Activated naive CD8-positive, alpha-beta T cell treated with anti-CD3 and anti-CD28 coated beads, Interleukin-2, amount 10 ng/mL, durations not matched to agents 7 days and 5 days (primary cell): ENCODE measurements at regions not wholly inside any gene's neighbourhood (a gene's known extent, or its start where the extent isn't known, plus 50 kb on each side); places are given as distances from the start of the nearest gene placed in this dataset.

Experiments
- ATAC-seq: fragments of 150-1000 bp; cut with Tn5 transposase; one replicate; pipeline ENCODE4 v1.10.0; 2021; ENCODE audit warnings: low read depth, moderate library complexity
- POLR2A ChIA-PET: fragments of 350-600 bp; sonication (Branson Sonifier 250); formaldehyde crosslinking; loops from one replicate; lab custom pipeline; 2021; ENCODE audit warnings: antibody characterized with exemption; lab: Charles Lee
- DNase-seq: peaks from one replicate; pipeline ENCODE4 v3.0.0; 2021
- H3K27ac Mint-ChIP-seq: one replicate; pipeline ENCODE4 v1.8.0; 2022; ENCODE audit warnings: mild to moderate bottlenecking, mixed read lengths
- H3K27me3 Mint-ChIP-seq: one replicate; pipeline ENCODE4 v1.8.0; 2022; ENCODE audit warnings: mild to moderate bottlenecking, moderate library complexity, mixed read lengths
- H3K36me3 Mint-ChIP-seq: one replicate; pipeline ENCODE4 v1.8.0; 2021; ENCODE audit warnings: mild to moderate bottlenecking, mixed read lengths
- H3K4me1 Mint-ChIP-seq: one replicate; pipeline ENCODE4 v1.8.0; 2021; ENCODE audit warnings: mixed read lengths
- H3K4me3 Mint-ChIP-seq: one replicate; pipeline ENCODE4 v1.8.0; 2022; ENCODE audit warnings: mild to moderate bottlenecking, moderate library complexity, mixed read lengths
- H3K9me3 Mint-ChIP-seq: one replicate; pipeline ENCODE4 v1.8.0; 2021; ENCODE audit warnings: mixed read lengths

DNA sequence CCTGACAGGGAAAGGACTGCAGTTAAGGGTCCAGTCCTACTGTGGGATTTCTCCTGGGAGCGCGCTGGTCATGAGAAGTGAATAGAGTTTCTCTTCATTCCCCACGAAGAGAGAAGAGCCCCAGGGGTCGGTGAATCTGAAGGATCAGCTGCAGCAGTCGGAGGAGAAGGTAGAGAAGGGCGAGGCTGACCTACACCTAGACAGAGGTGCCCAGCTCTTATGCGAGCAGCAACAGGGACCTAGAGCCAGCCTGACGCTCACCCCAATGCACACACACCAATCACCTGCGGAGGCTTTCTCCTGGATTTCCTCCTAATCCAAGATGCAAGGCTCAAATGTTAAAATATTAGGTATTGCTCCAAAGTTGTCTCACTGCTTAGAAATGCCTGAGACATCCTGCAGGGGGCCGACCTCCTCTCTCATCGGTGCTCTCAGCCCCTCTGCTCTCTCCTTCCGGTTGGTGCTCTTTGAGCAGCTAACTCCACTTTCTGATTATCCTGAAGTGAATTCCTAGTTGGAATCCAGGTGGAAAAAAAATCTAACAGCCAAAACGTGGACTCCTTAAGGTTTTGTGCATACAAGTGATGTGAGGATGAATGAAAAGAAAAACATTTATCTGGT, 176.4 kb downstream of the AHR start:
- Mint-ChIP-seq H3K4me3 (no peak overlapping the region), H3K36me3 (no peaks in the 10 kb centered on the region), H3K9me3 (no peaks in the 10 kb centered on the region), H3K4me1 (no peaks in the 10 kb centered on the region), H3K27ac (no peak overlapping the region), H3K27me3 (peaks cover 8% of the 10 kb centered on the region)
- ATAC-seq (no peak), DNase-seq (no peak)
- POLR2A ChIA-PET: no interaction called here

DNA sequence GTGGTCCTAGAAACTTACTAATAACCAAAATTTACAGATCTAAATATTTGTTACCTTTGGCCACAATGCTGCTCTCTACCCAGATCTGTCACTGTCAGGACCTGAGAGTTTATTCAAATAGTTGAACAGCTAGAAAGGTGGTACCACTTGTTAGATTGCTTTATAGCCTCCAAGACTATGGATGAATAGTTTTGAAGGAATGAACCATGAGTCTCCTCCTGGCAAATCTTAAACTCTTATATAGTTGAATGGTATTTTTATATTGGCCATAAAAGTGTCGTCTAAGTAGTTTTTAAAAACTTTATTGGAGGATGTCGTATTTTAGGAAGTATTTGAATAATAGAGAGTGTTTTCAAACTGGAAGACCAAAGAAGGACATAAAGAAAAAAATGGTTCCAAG, 178.7 kb downstream of the AHR start:
- Mint-ChIP-seq H3K4me1 (no peaks in the 10 kb centered on the region), H3K4me3 (no peak overlapping the region), H3K9me3 (no peaks in the 10 kb centered on the region), H3K27me3 (peaks cover 8% of the 10 kb centered on the region), H3K36me3 (no peaks in the 10 kb centered on the region), H3K27ac (no peak overlapping the region)
- DNase-seq: no peak
- no peak for ATAC-seq
- POLR2A ChIA-PET: no interaction called here

DNA sequence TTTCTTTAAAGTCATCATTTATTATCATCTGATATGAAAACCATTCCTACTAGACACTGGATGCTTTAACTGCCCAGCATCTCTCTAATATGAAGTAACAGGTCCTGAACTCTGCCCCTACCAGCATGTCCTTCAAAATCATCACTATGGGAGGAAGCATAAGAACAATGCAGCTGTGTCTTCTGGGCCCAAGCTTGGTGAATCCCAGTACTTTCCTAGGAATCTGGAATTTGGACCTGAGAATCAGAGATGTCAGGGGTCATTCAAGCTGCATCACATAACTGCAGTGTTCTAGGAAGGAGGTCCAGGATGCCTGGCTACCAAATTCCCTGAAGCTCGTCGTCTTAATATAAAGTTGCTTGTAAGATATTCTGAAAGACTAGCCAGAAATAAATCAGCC, 182.7 kb downstream of the AHR start:
- H3K4me3 Mint-ChIP-seq: no peak overlapping the region
- DNase-seq (no peak), ATAC-seq (no peak)
- H3K27me3 Mint-ChIP-seq: peaks cover 8% of the 10 kb centered on the region
- no peaks in the 10 kb centered on the region for H3K4me1 Mint-ChIP-seq
- POLR2A ChIA-PET: no interaction called here
- H3K9me3 Mint-ChIP-seq: no peaks in the 10 kb centered on the region
- no peak overlapping the region for H3K27ac Mint-ChIP-seq
- no peaks in the 10 kb centered on the region for H3K36me3 Mint-ChIP-seq

DNA sequence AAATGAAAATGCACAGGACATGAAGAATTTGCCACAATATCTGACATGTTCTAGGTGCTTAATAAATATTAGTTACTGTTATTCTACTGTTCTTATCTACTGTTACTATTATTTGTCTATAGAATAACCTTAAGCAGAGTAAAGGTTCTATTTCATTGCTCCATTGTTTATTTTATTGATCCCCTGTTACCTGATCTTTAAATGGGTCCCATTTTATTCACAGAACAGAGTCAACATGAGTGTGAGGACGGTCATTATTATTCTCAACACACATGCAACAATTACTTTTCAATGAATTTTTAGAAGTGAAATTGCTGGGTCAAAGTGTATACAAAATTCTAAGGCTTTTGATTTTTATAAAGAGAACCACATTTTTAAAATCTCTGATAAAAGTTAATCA, 186.9 kb downstream of the AHR start:
- Mint-ChIP-seq H3K9me3 (peaks cover 1% of the 10 kb centered on the region), H3K36me3 (peaks cover 3% of the 10 kb centered on the region), H3K4me3 (no peak overlapping the region), H3K4me1 (peaks cover 5% of the 10 kb centered on the region), H3K27me3 (no peaks in the 10 kb centered on the region), H3K27ac (no peak overlapping the region)
- DNase-seq: no peak
- POLR2A ChIA-PET: no interaction called here
- ATAC-seq: no peak

DNA sequence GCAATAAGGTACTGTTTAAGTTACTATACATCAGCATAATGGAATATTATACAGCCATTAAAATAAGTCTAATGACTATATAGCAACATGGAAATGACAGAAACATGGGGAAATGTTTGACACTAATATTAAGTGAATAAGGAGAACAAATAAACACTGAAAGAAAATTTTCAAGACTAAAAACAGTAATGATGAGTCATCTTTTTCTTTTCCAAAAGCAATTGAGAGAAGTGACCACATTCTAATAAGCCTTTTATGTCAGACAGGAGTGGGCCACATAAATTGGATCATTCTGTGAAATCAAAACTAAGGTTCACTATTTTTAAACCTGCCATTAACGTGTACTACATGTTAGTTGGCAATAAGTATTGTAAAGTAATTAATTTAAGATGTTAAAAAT, 187.5 kb downstream of the AHR start:
- H3K4me3 Mint-ChIP-seq: no peak overlapping the region
- POLR2A ChIA-PET: no interaction called here
- DNase-seq (no peak), ATAC-seq (no peak)
- H3K9me3 Mint-ChIP-seq: peaks cover 1% of the 10 kb centered on the region
- no peaks in the 10 kb centered on the region for H3K27me3 Mint-ChIP-seq
- peaks cover 5% of the 10 kb centered on the region for H3K36me3 Mint-ChIP-seq
- H3K27ac Mint-ChIP-seq: no peak overlapping the region
- H3K4me1 Mint-ChIP-seq: peaks cover 7% of the 10 kb centered on the region

DNA sequence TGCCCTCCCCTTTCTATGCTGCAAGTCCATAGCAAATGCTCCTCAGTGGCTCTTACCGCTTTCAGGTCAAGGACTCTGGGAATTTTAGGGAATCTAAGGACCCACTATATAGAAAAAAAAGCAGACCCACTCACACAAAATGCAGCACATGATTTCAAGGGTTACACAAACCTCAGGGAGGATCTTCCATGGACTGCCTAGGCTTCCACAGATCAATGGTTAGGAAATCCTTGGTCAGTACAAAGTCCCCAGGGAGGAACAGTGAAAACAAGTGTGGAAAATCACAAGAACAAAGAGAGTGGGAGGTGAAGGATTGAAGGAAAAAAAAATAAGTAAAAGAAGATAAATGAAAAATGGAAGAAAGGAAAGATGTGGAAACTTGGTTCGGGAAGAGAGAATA, 188.4 kb downstream of the AHR start:
- Mint-ChIP-seq H3K4me3 (no peak overlapping the region), H3K36me3 (peaks cover 5% of the 10 kb centered on the region), H3K27me3 (peaks cover 2% of the 10 kb centered on the region), H3K9me3 (peaks cover 1% of the 10 kb centered on the region), H3K27ac (no peak overlapping the region), H3K4me1 (peaks cover 7% of the 10 kb centered on the region)
- no peak for DNase-seq
- POLR2A ChIA-PET: no interaction called here
- no peak for ATAC-seq

DNA sequence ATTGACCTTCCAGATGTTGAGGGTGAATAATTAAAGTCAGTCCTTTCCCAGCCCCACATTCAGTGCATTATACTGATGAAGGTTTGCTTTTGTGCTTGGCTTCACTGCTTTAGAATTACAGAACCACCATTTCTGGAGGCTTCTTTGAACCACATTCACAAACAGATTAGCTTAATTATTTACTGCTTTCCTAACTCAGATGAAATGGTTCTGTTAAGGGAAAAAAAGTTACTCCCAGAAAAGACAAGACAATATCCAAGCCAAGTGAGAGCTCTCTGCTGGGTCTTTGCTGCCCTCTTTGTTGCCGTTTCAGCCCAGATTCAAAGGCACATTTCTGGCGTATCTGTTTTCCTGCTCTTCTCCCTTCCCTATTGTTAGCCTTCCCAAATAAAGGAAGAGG, 188.9 kb downstream of the AHR start:
- Mint-ChIP-seq H3K27me3 (peaks cover 2% of the 10 kb centered on the region), H3K27ac (no peak overlapping the region), H3K4me1 (peaks cover 7% of the 10 kb centered on the region), H3K4me3 (no peak overlapping the region), H3K9me3 (peaks cover 1% of the 10 kb centered on the region), H3K36me3 (peaks cover 5% of the 10 kb centered on the region)
- ATAC-seq: no peak
- POLR2A ChIA-PET: no interaction called here
- DNase-seq: no peak

DNA sequence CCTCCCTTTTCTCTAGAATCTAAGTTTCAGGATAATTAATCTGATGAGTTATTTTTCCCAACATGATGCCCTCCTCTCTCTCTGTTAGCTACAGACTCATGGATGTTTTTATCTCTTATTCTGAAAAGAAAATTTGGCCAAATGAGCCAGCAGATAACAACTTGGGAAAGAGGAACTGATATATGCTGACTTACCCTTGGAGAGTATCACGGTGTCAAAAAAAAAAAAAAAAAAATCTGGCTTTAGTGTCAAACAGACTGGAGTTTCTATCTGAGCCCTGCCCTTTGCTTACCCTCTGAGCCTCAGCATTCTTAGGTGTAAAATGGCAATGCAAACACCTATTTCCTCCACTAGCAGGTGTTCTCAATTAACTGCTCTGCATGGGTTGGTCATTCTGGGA, 190.4 kb downstream of the AHR start:
- H3K27me3 Mint-ChIP-seq: peaks cover 2% of the 10 kb centered on the region
- H3K27ac Mint-ChIP-seq: no peak overlapping the region
- POLR2A ChIA-PET: no interaction called here
- peaks cover 5% of the 10 kb centered on the region for H3K36me3 Mint-ChIP-seq
- peaks cover 7% of the 10 kb centered on the region for H3K4me1 Mint-ChIP-seq
- DNase-seq (no peak), ATAC-seq (no peak)
- no peak overlapping the region for H3K4me3 Mint-ChIP-seq
- peaks cover 1% of the 10 kb centered on the region for H3K9me3 Mint-ChIP-seq

DNA sequence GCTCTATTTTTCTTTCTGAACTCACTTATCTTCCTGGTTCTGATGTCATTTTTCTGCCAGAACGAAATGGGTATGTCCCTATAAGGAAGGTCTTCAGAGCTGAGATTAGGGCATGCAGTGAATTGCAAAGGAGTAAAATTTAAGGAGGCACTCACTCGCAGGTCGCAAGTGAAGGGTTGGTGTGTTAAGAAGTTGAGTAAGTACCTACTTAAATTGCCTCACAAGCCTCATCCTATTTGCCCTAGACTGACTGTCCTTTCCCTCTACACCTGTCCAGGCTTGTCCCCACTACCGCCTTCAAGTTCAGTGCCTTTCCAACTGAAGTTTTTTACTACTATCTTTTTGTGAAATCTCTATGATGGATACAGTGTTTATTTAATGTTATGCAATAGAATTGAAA, 191.5 kb downstream of the AHR start:
- no peak for DNase-seq
- no peak for ATAC-seq
- H3K27me3 Mint-ChIP-seq: peaks cover 4% of the 10 kb centered on the region
- peaks cover 5% of the 10 kb centered on the region for H3K36me3 Mint-ChIP-seq
- POLR2A ChIA-PET: no interaction called here
- no peak overlapping the region for H3K4me3 Mint-ChIP-seq
- peaks cover 7% of the 10 kb centered on the region for H3K4me1 Mint-ChIP-seq
- H3K9me3 Mint-ChIP-seq: peaks cover 1% of the 10 kb centered on the region
- H3K27ac Mint-ChIP-seq: no peak overlapping the region

DNA sequence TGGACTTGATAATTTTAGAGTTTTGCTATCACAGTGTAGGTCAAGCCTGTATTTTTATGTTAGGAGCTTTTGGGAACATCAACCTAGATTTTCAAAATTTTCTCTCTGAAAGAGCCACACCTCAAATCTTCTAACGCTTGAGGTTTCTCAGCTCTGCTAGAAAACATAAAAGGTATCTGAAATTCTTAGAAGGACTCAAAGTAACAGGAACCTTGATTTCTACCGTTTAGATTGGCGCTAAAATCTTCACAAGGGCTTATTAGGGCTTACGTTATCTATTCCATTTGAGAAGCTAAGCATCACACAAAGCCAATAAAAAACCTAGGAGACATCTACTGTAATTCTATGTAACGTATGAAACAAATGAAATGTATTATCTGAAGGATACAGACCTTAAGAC, 192.4 kb downstream of the AHR start:
- Mint-ChIP-seq H3K27ac (peak overlapping the region; percentile 77), H3K4me1 (peaks cover 10% of the 10 kb centered on the region), H3K4me3 (peak overlapping the region; percentile 33), H3K27me3 (peaks cover 4% of the 10 kb centered on the region), H3K36me3 (peaks cover 5% of the 10 kb centered on the region), H3K9me3 (peaks cover 1% of the 10 kb centered on the region)
- DNase-seq (no peak), ATAC-seq (no peak)
- POLR2A ChIA-PET: no interaction called here

DNA sequence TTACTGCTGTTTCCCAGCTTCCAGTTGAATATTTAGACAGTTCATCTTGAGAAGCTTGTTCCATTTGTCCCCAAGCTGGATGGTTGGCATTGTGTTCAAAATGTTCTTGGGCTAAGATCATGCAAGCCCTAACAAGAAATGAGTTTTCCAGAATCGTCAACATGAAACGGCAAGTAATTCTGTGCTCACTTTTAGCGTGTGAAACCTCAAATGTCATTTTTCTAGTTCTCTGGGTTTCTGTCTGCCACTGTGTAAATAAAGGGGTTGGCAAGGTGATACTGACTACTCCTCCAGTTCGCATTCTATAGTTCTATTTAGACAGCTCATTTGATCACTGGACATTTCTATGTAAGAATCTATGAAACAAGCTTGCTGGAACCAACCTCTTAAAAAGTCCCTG, 194.0 kb downstream of the AHR start:
- POLR2A ChIA-PET: no interaction called here
- peaks cover 1% of the 10 kb centered on the region for H3K9me3 Mint-ChIP-seq
- H3K4me1 Mint-ChIP-seq: peaks cover 13% of the 10 kb centered on the region
- H3K36me3 Mint-ChIP-seq: peaks cover 5% of the 10 kb centered on the region
- ATAC-seq (no peak), DNase-seq (no peak)
- no peak overlapping the region for H3K4me3 Mint-ChIP-seq
- H3K27me3 Mint-ChIP-seq: peaks cover 4% of the 10 kb centered on the region
- H3K27ac Mint-ChIP-seq: no peak overlapping the region

DNA sequence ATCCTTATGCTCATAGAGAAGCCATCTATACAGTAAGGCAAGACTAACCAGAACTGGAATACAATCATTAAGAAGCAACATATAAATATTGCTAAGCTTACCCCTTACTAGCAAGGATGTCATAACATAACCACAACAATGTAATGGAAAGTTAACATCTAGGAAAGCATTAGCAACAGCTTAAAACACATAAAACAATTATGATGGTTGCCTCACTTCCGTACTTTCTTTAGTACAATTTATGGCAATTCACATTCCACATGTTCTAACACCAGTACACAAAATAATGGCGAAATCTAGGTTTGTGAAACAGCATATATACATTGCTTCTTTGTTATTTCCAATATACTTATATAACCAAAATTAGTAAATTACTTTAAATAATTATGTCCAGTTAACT, 195.0 kb downstream of the AHR start:
- H3K4me1 Mint-ChIP-seq: peaks cover 13% of the 10 kb centered on the region
- peaks cover 5% of the 10 kb centered on the region for H3K36me3 Mint-ChIP-seq
- H3K4me3 Mint-ChIP-seq: no peak overlapping the region
- H3K27me3 Mint-ChIP-seq: peaks cover 6% of the 10 kb centered on the region
- POLR2A ChIA-PET: no interaction called here
- ATAC-seq: no peak
- DNase-seq: no peak
- H3K9me3 Mint-ChIP-seq: peaks cover 1% of the 10 kb centered on the region
- no peak overlapping the region for H3K27ac Mint-ChIP-seq

DNA sequence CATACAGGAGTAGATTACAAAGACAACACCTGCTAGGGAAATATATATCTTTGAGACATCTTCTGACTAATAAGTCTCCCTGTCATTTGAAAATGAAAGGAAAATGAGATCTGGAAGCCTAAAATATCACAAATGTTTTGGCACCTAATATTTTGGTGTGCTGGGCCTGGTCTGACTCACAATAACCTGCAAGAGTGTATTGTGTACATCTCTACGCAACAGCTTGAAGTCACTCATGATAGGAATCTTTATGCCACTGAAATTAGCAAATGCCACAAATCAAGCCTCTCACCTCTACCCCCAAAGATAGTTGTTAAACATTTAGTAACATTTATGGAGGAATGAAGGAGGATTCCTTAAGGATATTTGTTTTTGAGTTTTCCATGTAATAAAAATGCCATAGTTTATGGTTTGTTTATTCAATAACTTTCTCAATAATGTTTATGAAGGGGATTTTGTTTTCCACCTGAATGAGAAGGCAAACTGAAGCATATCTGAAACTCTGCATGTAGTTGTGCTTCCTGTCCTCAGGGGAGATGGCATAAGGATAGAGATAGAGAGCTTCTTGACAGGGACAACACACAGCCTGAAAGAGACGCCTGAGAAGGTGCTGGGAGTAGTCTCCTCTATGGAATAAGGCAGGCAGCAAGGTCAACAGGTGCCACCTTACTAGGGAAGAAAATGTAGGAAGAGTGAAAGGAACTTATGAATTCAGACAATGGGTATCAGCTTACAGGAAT, 197.4 kb downstream of the AHR start:
- DNase-seq (no peak), ATAC-seq (no peak)
- Mint-ChIP-seq H3K27ac (no peak overlapping the region), H3K27me3 (peaks cover 8% of the 10 kb centered on the region), H3K9me3 (peaks cover 2% of the 10 kb centered on the region), H3K4me1 (peaks cover 6% of the 10 kb centered on the region), H3K36me3 (no peaks in the 10 kb centered on the region), H3K4me3 (no peak overlapping the region)
- POLR2A ChIA-PET: no interaction called here

DNA sequence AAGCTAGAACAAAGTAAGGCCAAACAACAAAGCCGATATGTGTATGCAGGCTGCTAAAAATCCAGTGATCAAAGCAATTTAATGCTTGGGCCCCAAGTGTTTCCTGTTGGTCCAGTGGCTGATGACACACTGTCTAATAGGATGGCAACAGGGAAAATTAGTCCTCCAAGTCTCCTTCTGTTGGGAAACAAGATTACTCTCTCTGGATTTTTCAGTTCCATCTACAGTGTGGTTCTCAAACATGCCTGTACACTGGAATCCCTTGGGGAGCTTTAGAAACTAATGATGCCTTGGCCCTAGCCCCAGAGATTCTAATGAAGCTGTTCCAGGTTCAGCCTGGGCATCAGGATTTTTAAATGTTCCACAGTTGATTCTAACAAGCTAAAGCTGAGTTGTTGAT, 198.7 kb downstream of the AHR start:
- Mint-ChIP-seq H3K36me3 (no peaks in the 10 kb centered on the region), H3K4me3 (no peak overlapping the region), H3K27me3 (peaks cover 8% of the 10 kb centered on the region), H3K9me3 (peaks cover 2% of the 10 kb centered on the region), H3K27ac (no peak overlapping the region), H3K4me1 (peaks cover 6% of the 10 kb centered on the region)
- ATAC-seq (no peak), DNase-seq (no peak)
- POLR2A ChIA-PET: interaction anchor here (0.6 kb wide), 1 partner anchor 152 kb away, joined by 4 read pairs; no protein-coding TSS in a partner anchor
